ENCODE measurements at regions not wholly inside any gene's neighbourhood (a gene's known extent, or its start where the extent isn't known, plus 50 kb on each side); places are given as distances from the start of the nearest gene placed in this dataset.

DNA sequence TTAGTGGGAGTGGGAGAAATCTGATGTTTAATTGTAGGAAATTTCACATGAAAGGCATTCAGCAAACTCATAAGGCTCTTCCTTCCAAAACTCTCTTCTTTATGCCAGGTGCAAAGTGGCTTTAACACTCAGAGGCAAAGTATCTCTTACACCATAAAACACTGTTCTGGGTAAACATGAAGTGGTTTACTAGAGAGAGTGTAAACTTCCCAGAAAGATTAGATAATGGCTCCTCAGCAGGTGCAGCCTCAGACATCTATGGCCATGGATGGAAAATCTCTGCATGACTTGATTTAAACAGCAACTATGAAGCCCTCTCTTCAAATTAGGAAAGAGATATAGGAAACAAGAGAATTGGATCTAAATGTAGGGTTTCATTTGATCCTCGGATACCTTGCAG, 583.1 kb upstream of the SALL1 start:
- TF ChIP-seq, protein P1, sequence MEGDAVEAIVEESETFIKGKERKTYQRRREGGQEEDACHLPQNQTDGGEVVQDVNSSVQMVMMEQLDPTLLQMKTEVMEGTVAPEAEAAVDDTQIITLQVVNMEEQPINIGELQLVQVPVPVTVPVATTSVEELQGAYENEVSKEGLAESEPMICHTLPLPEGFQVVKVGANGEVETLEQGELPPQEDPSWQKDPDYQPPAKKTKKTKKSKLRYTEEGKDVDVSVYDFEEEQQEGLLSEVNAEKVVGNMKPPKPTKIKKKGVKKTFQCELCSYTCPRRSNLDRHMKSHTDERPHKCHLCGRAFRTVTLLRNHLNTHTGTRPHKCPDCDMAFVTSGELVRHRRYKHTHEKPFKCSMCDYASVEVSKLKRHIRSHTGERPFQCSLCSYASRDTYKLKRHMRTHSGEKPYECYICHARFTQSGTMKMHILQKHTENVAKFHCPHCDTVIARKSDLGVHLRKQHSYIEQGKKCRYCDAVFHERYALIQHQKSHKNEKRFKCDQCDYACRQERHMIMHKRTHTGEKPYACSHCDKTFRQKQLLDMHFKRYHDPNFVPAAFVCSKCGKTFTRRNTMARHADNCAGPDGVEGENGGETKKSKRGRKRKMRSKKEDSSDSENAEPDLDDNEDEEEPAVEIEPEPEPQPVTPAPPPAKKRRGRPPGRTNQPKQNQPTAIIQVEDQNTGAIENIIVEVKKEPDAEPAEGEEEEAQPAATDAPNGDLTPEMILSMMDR (CRISPR knock-in tag; IDR thresholded peaks at IDR 0.05), result no peak
- TF ChIP-seq, protein P2, sequence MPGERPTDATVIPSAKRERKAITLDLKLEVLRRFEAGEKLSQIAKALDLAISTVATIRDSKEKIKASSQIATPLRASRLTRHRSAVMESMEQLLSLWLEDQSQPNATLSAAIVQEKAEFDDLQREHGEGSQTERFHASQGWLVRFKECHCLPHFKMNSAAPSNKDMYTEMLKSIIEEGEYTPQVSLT (CRISPR knock-in tag; IDR thresholded peaks at IDR 0.05; ENCODE audit: borderline replicate concordance, low read depth), result no peak
- TF ChIP-seq, protein P3, sequence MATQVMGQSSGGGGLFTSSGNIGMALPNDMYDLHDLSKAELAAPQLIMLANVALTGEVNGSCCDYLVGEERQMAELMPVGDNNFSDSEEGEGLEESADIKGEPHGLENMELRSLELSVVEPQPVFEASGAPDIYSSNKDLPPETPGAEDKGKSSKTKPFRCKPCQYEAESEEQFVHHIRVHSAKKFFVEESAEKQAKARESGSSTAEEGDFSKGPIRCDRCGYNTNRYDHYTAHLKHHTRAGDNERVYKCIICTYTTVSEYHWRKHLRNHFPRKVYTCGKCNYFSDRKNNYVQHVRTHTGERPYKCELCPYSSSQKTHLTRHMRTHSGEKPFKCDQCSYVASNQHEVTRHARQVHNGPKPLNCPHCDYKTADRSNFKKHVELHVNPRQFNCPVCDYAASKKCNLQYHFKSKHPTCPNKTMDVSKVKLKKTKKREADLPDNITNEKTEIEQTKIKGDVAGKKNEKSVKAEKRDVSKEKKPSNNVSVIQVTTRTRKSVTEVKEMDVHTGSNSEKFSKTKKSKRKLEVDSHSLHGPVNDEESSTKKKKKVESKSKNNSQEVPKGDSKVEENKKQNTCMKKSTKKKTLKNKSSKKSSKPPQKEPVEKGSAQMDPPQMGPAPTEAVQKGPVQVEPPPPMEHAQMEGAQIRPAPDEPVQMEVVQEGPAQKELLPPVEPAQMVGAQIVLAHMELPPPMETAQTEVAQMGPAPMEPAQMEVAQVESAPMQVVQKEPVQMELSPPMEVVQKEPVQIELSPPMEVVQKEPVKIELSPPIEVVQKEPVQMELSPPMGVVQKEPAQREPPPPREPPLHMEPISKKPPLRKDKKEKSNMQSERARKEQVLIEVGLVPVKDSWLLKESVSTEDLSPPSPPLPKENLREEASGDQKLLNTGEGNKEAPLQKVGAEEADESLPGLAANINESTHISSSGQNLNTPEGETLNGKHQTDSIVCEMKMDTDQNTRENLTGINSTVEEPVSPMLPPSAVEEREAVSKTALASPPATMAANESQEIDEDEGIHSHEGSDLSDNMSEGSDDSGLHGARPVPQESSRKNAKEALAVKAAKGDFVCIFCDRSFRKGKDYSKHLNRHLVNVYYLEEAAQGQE (IDR thresholded peaks at IDR 0.05; ENCODE audit: borderline replicate concordance in 1 of 2, low read depth in 1 of 2, low read length in 2 of 2), result no peak
- TF ChIP-seq POLR2A (IDR thresholded peaks at IDR 0.05; ENCODE audit: insufficient read depth in 1 of 2, low read depth in 2 of 2, low read length in 2 of 2) (no peak), SRF (IDR thresholded peaks at IDR 0.05; ENCODE audit: low read depth, low read length) (no peak), EZH2 (conservative IDR thresholded peaks at IDR 0.05; ENCODE audit: low read depth, low read length) (no peak), CHD4 (IDR thresholded peaks at IDR 0.05; ENCODE audit: borderline replicate concordance, low read length) (no peak), SMAD9 (CRISPR knock-in tag; IDR thresholded peaks at IDR 0.05) (no peak), MIER2 (CRISPR knock-in tag; IDR thresholded peaks at IDR 0.05) (no peak), TMF1 (CRISPR knock-in tag; IDR thresholded peaks at IDR 0.05; ENCODE audit: low read depth) (no peak), ZNF232 (CRISPR knock-in tag; IDR thresholded peaks at IDR 0.05; ENCODE audit: borderline replicate concordance) (no peak), TAF15 (IDR thresholded peaks at IDR 0.05; ENCODE audit: low read depth, low read length, poor library complexity, severe bottlenecking) (no peak), NCOR1 (IDR thresholded peaks at IDR 0.05; ENCODE audit: borderline replicate concordance, low read length) (no peak), ZNF292 (CRISPR knock-in tag; IDR thresholded peaks at IDR 0.05; ENCODE audit: borderline replicate concordance, low read depth) (no peak)
